Neural cell (in vitro differentiated cells): ENCODE measurements at regions not wholly inside any gene's neighbourhood (a gene's known extent, or its start where the extent isn't known, plus 50 kb on each side); places are given as distances from the start of the nearest gene placed in this dataset.

Experiments
- H2AFZ ChIP-seq: fragments of 200-600, 300-800 bp; sonication (generic), shearing (Covaris generic); 2 replicates; pipeline ENCODE4 v1.6.0; 2014; ENCODE audit warnings: low read depth, mild to moderate bottlenecking, antibody characterized with exemption, low read length, moderate library complexity
- H3F3A ChIP-seq: fragments of 200-600 bp; shearing (Covaris generic); 2 replicates; pipeline ENCODE4 v1.6.1; 2016; ENCODE audit warnings: mild to moderate bottlenecking, moderate library complexity, mixed read lengths, antibody characterized with exemption, low read length; ENCODE audit not compliant: insufficient read depth, poor library complexity, severe bottlenecking
- H3K27ac ChIP-seq: fragments of 200-600, 300-800 bp; sonication (generic), shearing (Covaris generic); 2 replicates; pipeline ENCODE4 v1.5.1; 2014; ENCODE audit warnings: mild to moderate bottlenecking, low read length, moderate library complexity
- H3K27me3 ChIP-seq: fragments of 300-800, 200-600 bp; sonication (generic), shearing (Covaris generic); 2 replicates; pipeline ENCODE4 v1.6.0; 2014; ENCODE audit warnings: mild to moderate bottlenecking, low read depth, low read length, moderate library complexity; ENCODE audit not compliant: insufficient read depth
- H3K36me3 ChIP-seq: fragments of 300-800, 200-600 bp; sonication (generic), shearing (Covaris generic); 2 replicates; pipeline ENCODE4 v1.5.1; 2014; ENCODE audit warnings: mild to moderate bottlenecking, antibody characterized with exemption, low read length, moderate library complexity; ENCODE audit not compliant: insufficient read depth
- H3K4me2 ChIP-seq: fragments of 300-800, 200-600 bp; sonication (generic), shearing (Covaris generic); 2 replicates; pipeline ENCODE4 v1.6.0; 2014; ENCODE audit warnings: mild to moderate bottlenecking, low read length
- H3K4me3 ChIP-seq: fragments of 300-800, 200-600 bp; sonication (generic), shearing (Covaris generic); 2 replicates; pipeline ENCODE4 v1.5.1; 2014; ENCODE audit warnings: mild to moderate bottlenecking, low read length, moderate library complexity
- H3K79me2 ChIP-seq: fragments of 200-600 bp; shearing (Covaris generic); replicated peaks from 2 replicates; pipeline ENCODE4 v1.6.0; 2014; ENCODE audit warnings: mild to moderate bottlenecking, low read length, moderate library complexity; ENCODE audit not compliant: insufficient read depth
- H3K9ac ChIP-seq: fragments of 300-800, 200-600 bp; sonication (generic), shearing (Covaris generic); 2 replicates; pipeline ENCODE4 v1.6.1; 2016; ENCODE audit warnings: mild to moderate bottlenecking, low read length, mixed read lengths
- H3K9me2 ChIP-seq: fragments of 200-600 bp; shearing (Covaris generic); 2 replicates; pipeline ENCODE4 v1.6.1; 2016; ENCODE audit warnings: mild to moderate bottlenecking, low read length, mixed read lengths; ENCODE audit not compliant: insufficient read depth
- H3K9me3 ChIP-seq: fragments of 200-600, 300-800 bp; sonication (generic), shearing (Covaris generic); 2 replicates; pipeline ENCODE4 v1.6.1; 2016; ENCODE audit warnings: mild to moderate bottlenecking, mixed run types, low read length, moderate library complexity, mixed read lengths
- H4K20me1 ChIP-seq: fragments of 200-600 bp; shearing (Covaris generic); 2 replicates; pipeline ENCODE4 v1.6.1; 2016; ENCODE audit warnings: mild to moderate bottlenecking, mixed run types; ENCODE audit not compliant: insufficient read depth
- CTCF ChIP-seq: fragments of 450-650 bp; IDR thresholded peaks from 2 replicates; pipeline ENCODE4 v1.5.1; 2014; ENCODE audit warnings: antibody characterized with exemption, mild to moderate bottlenecking, moderate library complexity; ENCODE audit not compliant: poor library complexity, severe bottlenecking
- EP300 ChIP-seq: fragments of 450-650 bp; conservative IDR thresholded peaks from 2 replicates; pipeline ENCODE4 v1.6.1; 2014; ENCODE audit warnings: antibody characterized with exemption, mild to moderate bottlenecking, moderate library complexity; ENCODE audit not compliant: poor library complexity, severe bottlenecking
- EZH2 ChIP-seq: fragments of 200-600, 300-800 bp; shearing (Covaris generic), sonication (generic); IDR thresholded peaks from 2 replicates; pipeline ENCODE4 v1.6.1; 2014; ENCODE audit warnings: antibody characterized with exemption, low read length, borderline replicate concordance, mild to moderate bottlenecking; ENCODE audit not compliant: insufficient read depth, poor library complexity, severe bottlenecking
- MXI1 ChIP-seq: fragments of 450-650 bp; conservative IDR thresholded peaks from 2 replicates; pipeline ENCODE4 v1.6.1; 2014; ENCODE audit warnings: antibody characterized with exemption, mild to moderate bottlenecking; ENCODE audit not compliant: poor library complexity, severe bottlenecking
- POLR2AphosphoS5 ChIP-seq: IDR thresholded peaks from 2 replicates; pipeline ENCODE4 v1.6.1; 2012
- RAD21 ChIP-seq: fragments of 450-650 bp; conservative IDR thresholded peaks from 2 replicates; pipeline ENCODE4 v1.6.1; 2014; ENCODE audit warnings: antibody characterized with exemption, mild to moderate bottlenecking, moderate library complexity
- REST ChIP-seq: IDR thresholded peaks from 2 replicates; pipeline ENCODE4 v1.6.1; 2012; ENCODE audit warnings: borderline replicate concordance
- SMC3 ChIP-seq: fragments of 450-650 bp; conservative IDR thresholded peaks from 2 replicates; pipeline ENCODE4 v1.6.1; 2014; ENCODE audit warnings: antibody characterized with exemption, mild to moderate bottlenecking, moderate library complexity; ENCODE audit not compliant: poor library complexity
- TAF1 ChIP-seq: IDR thresholded peaks from 2 replicates; pipeline ENCODE4 v1.6.1; 2012; ENCODE audit warnings: low read depth

GRCh38 chr14:28901631-28902030, 135.0 kb downstream of the FOXG1 start:
- no peak overlapping the region for H3K27ac ChIP-seq
- no peak for TF ChIP-seq REST
- H3F3A ChIP-seq = peaks cover 3% of the 10 kb centered on the region
- no peak overlapping the region for H3K9ac ChIP-seq
- no peaks in the 10 kb centered on the region for H3K9me3 ChIP-seq
- H3K4me2 ChIP-seq = no peak overlapping the region
- no peaks in the 10 kb centered on the region for H3K9me2 ChIP-seq
- H3K36me3 ChIP-seq = no peaks in the 10 kb centered on the region
- H2AFZ ChIP-seq = no peak overlapping the region
- no peaks in the 10 kb centered on the region for H4K20me1 ChIP-seq
- no peaks in the 10 kb centered on the region for H3K79me2 ChIP-seq
- no peak overlapping the region for H3K4me3 ChIP-seq
- H3K27me3 ChIP-seq = no peaks in the 10 kb centered on the region

GRCh38 chr14:28902930-28903329, 136.3 kb downstream of the FOXG1 start:
- H3K9me3 ChIP-seq = no peaks in the 10 kb centered on the region
- H3K9ac ChIP-seq = no peak overlapping the region
- H4K20me1 ChIP-seq = no peaks in the 10 kb centered on the region
- TF ChIP-seq MXI1 (no peak), REST (no peak), EZH2 (no peak), CTCF (no peak), TAF1 (no peak), EP300 (no peak), SMC3 (no peak), RAD21 (no peak), POLR2AphosphoS5 (no peak)
- no peaks in the 10 kb centered on the region for H3K9me2 ChIP-seq
- no peaks in the 10 kb centered on the region for H3K27me3 ChIP-seq
- no peak overlapping the region for H3K4me3 ChIP-seq
- no peaks in the 10 kb centered on the region for H3F3A ChIP-seq
- no peaks in the 10 kb centered on the region for H3K36me3 ChIP-seq
- no peaks in the 10 kb centered on the region for H3K79me2 ChIP-seq
- H3K4me2 ChIP-seq = no peak overlapping the region
- no peak overlapping the region for H2AFZ ChIP-seq
- H3K27ac ChIP-seq = no peak overlapping the region
